ENCODE measurements at regions not wholly inside any gene's neighbourhood (a gene's known extent, or its start where the extent isn't known, plus 50 kb on each side); places are given as distances from the start of the nearest gene placed in this dataset.

DNA sequence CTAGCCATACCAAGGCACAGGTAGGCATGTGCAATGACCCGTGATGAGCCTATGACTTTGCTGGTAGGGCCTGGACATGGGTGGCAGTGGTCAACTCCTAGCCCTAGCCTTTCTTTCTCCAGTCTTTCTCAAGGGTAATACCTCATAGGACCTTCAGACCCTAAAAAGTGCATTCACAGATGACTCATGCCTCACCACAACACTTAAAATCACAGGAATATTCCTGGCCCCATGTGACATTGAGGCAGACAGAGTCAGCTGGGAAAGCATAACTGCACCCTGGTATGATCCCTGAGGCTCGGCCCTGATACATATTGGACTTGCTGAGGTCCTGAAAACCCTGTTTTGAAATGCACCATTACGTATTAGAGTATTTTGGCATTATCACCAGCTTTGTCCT, 449.5 kb downstream of the HINT1 start:
- no peak overlapping the region for H3K27ac ChIP-seq (ENCODE audit: low read depth in 2 of 2, low read length in 1 of 2)
- 74 to 84% methylated on average over 3 of the region's 3 CpGs for WGBS, 2 donors
- no peaks in the 10 kb centered on the region for H3K4me1 ChIP-seq (ENCODE audit: control insufficient read depth in 2 of 2, insufficient read depth in 2 of 2, low read length in 1 of 2)

DNA sequence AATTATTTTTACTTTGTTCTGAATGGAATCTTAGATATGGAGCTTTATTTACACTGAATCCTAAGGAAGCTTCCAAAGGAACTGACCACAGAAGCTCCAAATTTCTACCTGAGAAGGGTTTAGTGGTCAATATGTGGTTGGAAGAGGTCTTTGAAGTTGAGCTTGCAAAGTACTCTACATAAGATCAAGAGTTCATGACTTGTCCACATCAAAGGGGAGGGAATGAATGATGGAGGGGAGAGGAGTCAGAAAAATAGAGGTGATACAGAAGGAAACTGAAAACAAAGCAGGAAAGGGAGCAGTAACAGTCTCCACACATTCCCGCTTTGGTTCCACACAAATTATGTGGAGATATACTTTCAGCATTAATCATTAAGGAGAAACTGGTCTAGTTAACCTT, 450.9 kb downstream of the HINT1 start:
- Histone ChIP-seq H3K27me3 (ENCODE audit: control insufficient read depth in 1 of 2, insufficient read depth in 2 of 2, low read length in 2 of 2) (no peaks in the 10 kb centered on the region), H3K4me3 (ENCODE audit: low read depth in 1 of 2, low read length in 2 of 2) (no peak overlapping the region), H3K27ac (ENCODE audit: low read depth in 2 of 2, low read length in 1 of 2) (no peak overlapping the region), H3K9me3 (ENCODE audit: control insufficient read depth in 2 of 2, insufficient read depth in 1 of 2, low read depth in 1 of 2, low read length in 1 of 2) (no peaks in the 10 kb centered on the region), H3K36me3 (ENCODE audit: control insufficient read depth in 2 of 2, insufficient read depth in 2 of 2, low read length in 1 of 2) (no peaks in the 10 kb centered on the region), H3K4me1 (ENCODE audit: control insufficient read depth in 2 of 2, insufficient read depth in 2 of 2, low read length in 1 of 2) (no peaks in the 10 kb centered on the region)
- WGBS, 2 donors: 82 to 95% methylated on average over 1 of the region's 1 CpG

More for the DNA sequence above, 449.5 kb downstream of the HINT1 start:
- Histone ChIP-seq H3K27me3 (ENCODE audit: control insufficient read depth in 1 of 2, insufficient read depth in 2 of 2, low read length in 2 of 2) (no peaks in the 10 kb centered on the region), H3K9me3 (ENCODE audit: control insufficient read depth in 2 of 2, insufficient read depth in 1 of 2, low read depth in 1 of 2, low read length in 1 of 2) (no peaks in the 10 kb centered on the region), H3K36me3 (ENCODE audit: control insufficient read depth in 2 of 2, insufficient read depth in 2 of 2, low read length in 1 of 2) (no peaks in the 10 kb centered on the region), H3K4me3 (ENCODE audit: low read depth in 1 of 2, low read length in 2 of 2) (no peak overlapping the region)

DNA sequence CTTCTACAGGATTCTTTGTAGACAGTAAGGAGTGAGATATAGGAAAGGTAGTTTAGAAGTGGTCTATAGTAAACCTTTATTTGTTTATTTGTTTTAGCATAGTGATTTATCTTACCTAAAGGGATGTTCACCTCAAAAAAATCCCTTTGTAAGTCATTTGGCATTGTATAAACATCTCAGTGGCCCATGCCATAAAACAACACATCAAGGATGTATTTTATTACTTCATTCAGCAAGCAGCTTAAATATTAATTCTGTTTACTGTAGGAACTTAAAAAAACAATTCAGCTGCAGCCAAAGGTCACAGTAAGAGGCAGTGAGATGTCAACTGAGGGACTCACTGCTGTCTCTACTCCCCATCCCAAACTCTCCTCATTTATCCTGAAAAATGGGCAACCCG, 452.7 kb downstream of the HINT1 start:
- H3K4me1 ChIP-seq (ENCODE audit: control insufficient read depth in 2 of 2, insufficient read depth in 2 of 2, low read length in 1 of 2): no peaks in the 10 kb centered on the region
- H3K27me3 ChIP-seq (ENCODE audit: control insufficient read depth in 1 of 2, insufficient read depth in 2 of 2, low read length in 2 of 2): no peaks in the 10 kb centered on the region
- H3K36me3 ChIP-seq (ENCODE audit: control insufficient read depth in 2 of 2, insufficient read depth in 2 of 2, low read length in 1 of 2): no peaks in the 10 kb centered on the region
- H3K4me3 ChIP-seq (ENCODE audit: low read depth in 1 of 2, low read length in 2 of 2): no peak overlapping the region
- no peaks in the 10 kb centered on the region for H3K9me3 ChIP-seq (ENCODE audit: control insufficient read depth in 2 of 2, insufficient read depth in 1 of 2, low read depth in 1 of 2, low read length in 1 of 2)
- H3K27ac ChIP-seq (ENCODE audit: low read depth in 2 of 2, low read length in 1 of 2): no peak overlapping the region
- 78 to 93% methylated on average over 1 of the region's 1 CpG for WGBS, 2 donors

DNA sequence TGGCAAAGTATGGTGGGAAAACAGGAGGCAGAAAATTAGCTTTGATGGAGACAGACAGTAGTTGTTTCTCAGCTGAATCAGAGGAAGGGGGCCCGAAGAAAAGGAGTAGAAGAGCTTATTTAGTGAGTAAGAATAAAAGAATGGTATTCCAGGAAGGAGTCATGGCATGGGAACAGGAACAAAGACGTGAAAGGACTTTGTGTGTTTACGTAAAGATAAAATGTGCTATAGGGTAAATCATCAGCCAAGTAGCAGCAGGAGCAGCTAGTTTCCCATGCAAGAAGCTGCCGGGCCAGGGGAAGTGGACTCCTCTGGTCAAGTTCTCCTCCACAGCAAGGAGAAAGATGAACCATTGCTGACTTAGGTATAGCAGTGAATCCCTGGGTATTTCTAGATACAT, 454.5 kb downstream of the HINT1 start:
- Histone ChIP-seq H3K9me3 (ENCODE audit: control insufficient read depth in 2 of 2, insufficient read depth in 1 of 2, low read depth in 1 of 2, low read length in 1 of 2) (no peaks in the 10 kb centered on the region), H3K4me3 (ENCODE audit: low read depth in 1 of 2, low read length in 2 of 2) (no peak overlapping the region), H3K27ac (ENCODE audit: low read depth in 2 of 2, low read length in 1 of 2) (no peak overlapping the region), H3K36me3 (ENCODE audit: control insufficient read depth in 2 of 2, insufficient read depth in 2 of 2, low read length in 1 of 2) (no peaks in the 10 kb centered on the region), H3K4me1 (ENCODE audit: control insufficient read depth in 2 of 2, insufficient read depth in 2 of 2, low read length in 1 of 2) (no peaks in the 10 kb centered on the region), H3K27me3 (ENCODE audit: control insufficient read depth in 1 of 2, insufficient read depth in 2 of 2, low read length in 2 of 2) (no peaks in the 10 kb centered on the region)
- 32 to 41% methylated on average over 4 of the region's 4 CpGs for WGBS, 2 donors

DNA sequence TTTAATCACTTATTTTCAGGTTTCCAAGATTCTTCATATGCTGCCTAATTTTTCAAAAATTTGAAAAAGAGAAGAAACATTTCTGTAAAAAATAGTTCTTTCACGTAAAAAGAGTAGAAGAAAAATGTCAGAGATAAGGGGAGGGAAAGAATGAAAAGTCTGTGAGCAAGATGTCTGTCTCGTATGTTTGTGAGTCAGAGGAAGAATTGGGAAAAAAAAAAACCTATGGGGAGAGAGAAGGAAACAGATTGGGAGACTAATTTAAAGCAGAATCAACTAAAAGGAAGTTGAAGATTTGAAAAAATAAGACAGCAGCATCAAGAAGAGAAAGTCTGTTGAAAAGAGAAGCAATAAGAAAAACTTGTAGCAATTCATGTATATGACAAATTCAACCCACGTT, 456.3 kb downstream of the HINT1 start:
- Histone ChIP-seq H3K36me3 (ENCODE audit: control insufficient read depth in 2 of 2, insufficient read depth in 2 of 2, low read length in 1 of 2) (no peaks in the 10 kb centered on the region), H3K9me3 (ENCODE audit: control insufficient read depth in 2 of 2, insufficient read depth in 1 of 2, low read depth in 1 of 2, low read length in 1 of 2) (no peaks in the 10 kb centered on the region), H3K4me3 (ENCODE audit: low read depth in 1 of 2, low read length in 2 of 2) (no peak overlapping the region), H3K4me1 (ENCODE audit: control insufficient read depth in 2 of 2, insufficient read depth in 2 of 2, low read length in 1 of 2) (no peaks in the 10 kb centered on the region), H3K27me3 (ENCODE audit: control insufficient read depth in 1 of 2, insufficient read depth in 2 of 2, low read length in 2 of 2) (no peaks in the 10 kb centered on the region), H3K27ac (ENCODE audit: low read depth in 2 of 2, low read length in 1 of 2) (no peak overlapping the region)
- 61 to 62% methylated on average over 3 of the region's 3 CpGs for whole genome bisulfite sequencing, 2 donors

DNA sequence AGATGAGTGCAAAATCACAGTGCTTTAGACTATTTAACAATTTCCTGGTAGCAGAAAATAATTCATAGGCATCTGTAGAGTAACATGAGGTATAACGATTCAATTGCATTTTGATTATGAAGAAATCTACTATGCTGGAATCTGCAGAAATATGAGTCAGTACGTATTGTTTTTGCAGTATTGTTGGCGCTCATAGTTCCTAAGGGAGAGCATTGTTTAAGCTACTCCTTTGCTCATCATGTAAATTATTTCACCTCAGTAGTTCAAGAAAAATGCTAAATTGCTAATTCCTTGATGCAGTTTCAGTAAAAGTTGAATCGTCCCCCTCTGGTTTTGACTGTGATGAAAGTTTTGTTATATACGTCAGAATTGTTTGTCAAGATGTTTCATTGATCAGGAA, 458.4 kb downstream of the HINT1 start:
- no peaks in the 10 kb centered on the region for H3K9me3 ChIP-seq (ENCODE audit: control insufficient read depth in 2 of 2, insufficient read depth in 1 of 2, low read depth in 1 of 2, low read length in 1 of 2)
- H3K27ac ChIP-seq (ENCODE audit: low read depth in 2 of 2, low read length in 1 of 2): no peak overlapping the region
- WGBS, 2 donors: 63 to 79% methylated on average over 5 of the region's 5 CpGs
- H3K4me3 ChIP-seq (ENCODE audit: low read depth in 1 of 2, low read length in 2 of 2): no peak overlapping the region
- no peaks in the 10 kb centered on the region for H3K36me3 ChIP-seq (ENCODE audit: control insufficient read depth in 2 of 2, insufficient read depth in 2 of 2, low read length in 1 of 2)
- no peaks in the 10 kb centered on the region for H3K4me1 ChIP-seq (ENCODE audit: control insufficient read depth in 2 of 2, insufficient read depth in 2 of 2, low read length in 1 of 2)
- no peaks in the 10 kb centered on the region for H3K27me3 ChIP-seq (ENCODE audit: control insufficient read depth in 1 of 2, insufficient read depth in 2 of 2, low read length in 2 of 2)

DNA sequence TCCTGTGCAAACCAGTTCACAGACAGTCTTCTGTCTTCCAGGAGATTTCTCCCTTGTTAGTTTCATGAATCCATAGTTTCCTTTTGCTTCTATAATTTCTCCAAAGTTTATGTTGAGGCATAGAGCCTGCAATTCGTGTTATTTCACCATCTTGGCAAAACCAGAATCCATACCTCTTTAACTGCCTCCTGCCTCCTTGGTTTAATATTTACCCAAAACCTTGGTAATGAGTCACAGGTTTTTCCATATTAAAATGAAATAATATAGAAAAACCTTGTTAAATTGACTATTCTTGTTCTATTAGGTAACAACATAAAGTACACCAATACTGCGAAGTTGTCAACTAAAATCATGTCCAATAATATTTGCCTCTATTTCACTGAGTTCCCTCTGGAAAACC, 459.7 kb downstream of the HINT1 start:
- Histone ChIP-seq H3K27me3 (ENCODE audit: control insufficient read depth in 1 of 2, insufficient read depth in 2 of 2, low read length in 2 of 2) (no peaks in the 10 kb centered on the region), H3K4me1 (ENCODE audit: control insufficient read depth in 2 of 2, insufficient read depth in 2 of 2, low read length in 1 of 2) (no peaks in the 10 kb centered on the region), H3K4me3 (ENCODE audit: low read depth in 1 of 2, low read length in 2 of 2) (no peak overlapping the region), H3K9me3 (ENCODE audit: control insufficient read depth in 2 of 2, insufficient read depth in 1 of 2, low read depth in 1 of 2, low read length in 1 of 2) (no peaks in the 10 kb centered on the region), H3K36me3 (ENCODE audit: control insufficient read depth in 2 of 2, insufficient read depth in 2 of 2, low read length in 1 of 2) (no peaks in the 10 kb centered on the region), H3K27ac (ENCODE audit: low read depth in 2 of 2, low read length in 1 of 2) (no peak overlapping the region)
- 78 to 84% methylated on average over 2 of the region's 2 CpGs for WGBS, 2 donors

DNA sequence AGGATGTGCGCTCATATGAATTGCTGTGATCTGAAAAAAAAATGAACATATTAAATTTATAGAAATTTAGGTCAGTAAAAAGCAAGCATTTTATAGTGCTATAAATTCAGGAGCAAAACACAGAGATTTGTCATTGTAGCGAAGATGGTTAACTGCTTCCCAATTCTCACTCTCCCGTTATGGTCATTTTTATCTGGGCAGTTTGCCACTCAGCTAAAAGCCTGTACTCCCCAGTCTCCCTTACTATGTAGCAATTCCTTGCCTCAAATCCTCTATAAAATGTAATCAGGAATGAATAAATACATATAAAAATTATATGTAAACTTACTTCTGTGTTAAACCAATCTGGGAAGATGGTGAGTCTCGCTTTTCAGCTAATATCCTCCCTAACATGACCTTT, 471.5 kb downstream of the HINT1 start:
- no peak overlapping the region for H3K4me3 ChIP-seq (ENCODE audit: low read depth in 1 of 2, low read length in 2 of 2)
- no peak overlapping the region for H3K27ac ChIP-seq (ENCODE audit: low read depth in 2 of 2, low read length in 1 of 2)
- 85 to 88% methylated on average over 4 of the region's 4 CpGs for WGBS, 2 donors
- H3K36me3 ChIP-seq (ENCODE audit: control insufficient read depth in 2 of 2, insufficient read depth in 2 of 2, low read length in 1 of 2): no peaks in the 10 kb centered on the region
- peaks cover 0 to 2% of the 10 kb centered on the region in 2 donors for H3K9me3 ChIP-seq (ENCODE audit: control insufficient read depth in 2 of 2, insufficient read depth in 1 of 2, low read depth in 1 of 2, low read length in 1 of 2)
- H3K4me1 ChIP-seq (ENCODE audit: control insufficient read depth in 2 of 2, insufficient read depth in 2 of 2, low read length in 1 of 2): no peaks in the 10 kb centered on the region
- H3K27me3 ChIP-seq (ENCODE audit: control insufficient read depth in 1 of 2, insufficient read depth in 2 of 2, low read length in 2 of 2): no peaks in the 10 kb centered on the region

DNA sequence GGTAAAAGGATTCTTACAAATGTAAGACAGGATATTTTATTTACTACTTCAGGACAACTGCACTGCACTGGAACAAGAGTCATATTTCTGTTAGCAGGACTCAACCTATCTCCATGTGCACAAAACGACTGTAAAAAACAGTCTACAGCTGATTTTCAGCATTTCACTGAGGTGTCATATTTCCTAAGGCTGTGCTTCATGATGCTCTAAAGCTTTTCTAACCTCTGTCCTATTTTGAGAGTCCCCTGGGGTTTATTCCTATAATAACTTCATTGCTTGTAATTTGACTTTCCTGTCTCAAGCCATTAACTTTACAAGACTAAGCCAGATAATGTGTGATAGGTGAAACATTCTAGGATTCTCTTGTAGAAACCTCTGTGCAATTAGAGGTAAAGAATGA, 472.3 kb downstream of the HINT1 start:
- no peaks in the 10 kb centered on the region for H3K4me1 ChIP-seq (ENCODE audit: control insufficient read depth in 2 of 2, insufficient read depth in 2 of 2, low read length in 1 of 2)
- peaks cover 0 to 2% of the 10 kb centered on the region in 2 donors for H3K9me3 ChIP-seq (ENCODE audit: control insufficient read depth in 2 of 2, insufficient read depth in 1 of 2, low read depth in 1 of 2, low read length in 1 of 2)
- H3K36me3 ChIP-seq (ENCODE audit: control insufficient read depth in 2 of 2, insufficient read depth in 2 of 2, low read length in 1 of 2): no peaks in the 10 kb centered on the region
- H3K27me3 ChIP-seq (ENCODE audit: control insufficient read depth in 1 of 2, insufficient read depth in 2 of 2, low read length in 2 of 2): no peaks in the 10 kb centered on the region
- no peak overlapping the region for H3K4me3 ChIP-seq (ENCODE audit: low read depth in 1 of 2, low read length in 2 of 2)
- 28 to 51% methylated on average over 1 of the region's 1 CpG for WGBS, 2 donors
- H3K27ac ChIP-seq (ENCODE audit: low read depth in 2 of 2, low read length in 1 of 2): no peak overlapping the region

DNA sequence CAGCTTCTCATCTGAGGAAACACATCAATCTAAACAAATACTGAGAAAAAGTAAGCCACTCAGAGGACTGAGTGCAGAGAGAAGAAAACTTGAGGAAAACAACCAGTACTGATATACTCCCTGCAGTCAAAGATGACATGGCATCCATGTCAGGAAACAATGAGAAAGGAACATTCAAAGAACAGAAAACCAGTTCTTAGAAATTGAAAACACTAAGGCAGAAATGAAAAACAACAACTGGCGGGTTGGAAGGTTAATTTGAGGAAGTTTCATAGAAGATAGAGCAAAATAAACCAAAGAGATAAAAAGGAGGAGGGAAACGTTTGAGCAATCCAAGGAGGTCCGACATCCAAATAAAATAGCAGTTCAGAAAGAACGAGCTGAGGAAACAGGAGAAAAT, 475.2 kb downstream of the HINT1 start:
- no peaks in the 10 kb centered on the region for H3K4me1 ChIP-seq (ENCODE audit: control insufficient read depth in 2 of 2, insufficient read depth in 2 of 2, low read length in 1 of 2)
- no peak overlapping the region for H3K27ac ChIP-seq (ENCODE audit: low read depth in 2 of 2, low read length in 1 of 2)
- no peaks in the 10 kb centered on the region for H3K27me3 ChIP-seq (ENCODE audit: control insufficient read depth in 1 of 2, insufficient read depth in 2 of 2, low read length in 2 of 2)
- H3K36me3 ChIP-seq (ENCODE audit: control insufficient read depth in 2 of 2, insufficient read depth in 2 of 2, low read length in 1 of 2): no peaks in the 10 kb centered on the region
- 50 to 65% methylated on average over 4 of the region's 4 CpGs for WGBS, 2 donors
- H3K9me3 ChIP-seq (ENCODE audit: control insufficient read depth in 2 of 2, insufficient read depth in 1 of 2, low read depth in 1 of 2, low read length in 1 of 2): peaks cover 0 to 2% of the 10 kb centered on the region in 2 donors
- no peak overlapping the region for H3K4me3 ChIP-seq (ENCODE audit: low read depth in 1 of 2, low read length in 2 of 2)
